HG02885 (cell line): ENCODE measurements at regions not wholly inside any gene's neighbourhood (a gene's known extent, or its start where the extent isn't known, plus 50 kb on each side); places are given as distances from the start of the nearest gene placed in this dataset.
A peak's percentile ranks its signal among the peaks of the same experiment; 100 is the strongest.
"Not testable (repeated sequence)": the region's sequence is repeated elsewhere in the genome, so short reads cannot be mapped to it uniquely, and the experiment has no call there.

ENCODE experiments used
- ATAC-seq: cut with Tn5 transposase; IDR thresholded peaks from one replicate; pipeline ENCODE4 v1.9.1; 2021; ENCODE audit warnings: mild to moderate bottlenecking; ENCODE audit not compliant: unreplicated experiment, poor library complexity

- no peak for ATAC-seq
Measured at GRCh38 chr6:134424165-134424797, 106.4 kb upstream of the SGK1 start.

GRCh38 chr6:134422426-134423231 lies 104.7 kb upstream of the SGK1 start:
- ATAC-seq: peak; percentile 47

GRCh38 chr6:134421501-134421900 lies 103.6 kb upstream of the SGK1 start:
- ATAC-seq: no peak

- no peak for ATAC-seq
Measured at GRCh38 chr6:134420614-134421181, 102.8 kb upstream of the SGK1 start.

- ATAC-seq: no peak
Measured at GRCh38 chr6:134419716-134420115, 101.8 kb upstream of the SGK1 start.

GRCh38 chr6:134416418-134417154 lies 98.7 kb upstream of the SGK1 start:
- no peak for ATAC-seq

- no peak for ATAC-seq
Measured at GRCh38 chr6:134415656-134416055, 97.7 kb upstream of the SGK1 start.

GRCh38 chr6:134415194-134415593 lies 97.3 kb upstream of the SGK1 start:
- no peak for ATAC-seq

GRCh38 chr6:134414793-134415192 lies 96.9 kb upstream of the SGK1 start:
- ATAC-seq: no peak

- no peak for ATAC-seq
Measured at GRCh38 chr6:134413241-134413643, 95.3 kb upstream of the SGK1 start.

GRCh38 chr6:134410541-134410940 lies 92.6 kb upstream of the SGK1 start:
- ATAC-seq: no peak

- no peak for ATAC-seq
Measured at GRCh38 chr6:134407791-134408190, 89.9 kb upstream of the SGK1 start.

- ATAC-seq: no peak
Measured at GRCh38 chr6:134406311-134406710, 88.4 kb upstream of the SGK1 start.

GRCh38 chr6:134405386-134406087 lies 87.6 kb upstream of the SGK1 start:
- no peak for ATAC-seq

GRCh38 chr6:134403312-134403711 lies 85.4 kb upstream of the SGK1 start:
- not testable (repeated sequence) for ATAC-seq

GRCh38 chr6:134402372-134402984 lies 84.6 kb upstream of the SGK1 start:
- no peak for ATAC-seq

GRCh38 chr6:134400941-134401340 lies 83.0 kb upstream of the SGK1 start:
- ATAC-seq: no peak

GRCh38 chr6:134398453-134398852 lies 80.5 kb upstream of the SGK1 start:
- ATAC-seq: peak; percentile 81

GRCh38 chr6:134397676-134398075 lies 79.8 kb upstream of the SGK1 start:
- no peak for ATAC-seq

- no peak for ATAC-seq
Measured at GRCh38 chr6:134394905-134395304, 77.0 kb upstream of the SGK1 start.
